ENCODE measurements at regions not wholly inside any gene's neighbourhood (a gene's known extent, or its start where the extent isn't known, plus 50 kb on each side); places are given as distances from the start of the nearest gene placed in this dataset.

DNA sequence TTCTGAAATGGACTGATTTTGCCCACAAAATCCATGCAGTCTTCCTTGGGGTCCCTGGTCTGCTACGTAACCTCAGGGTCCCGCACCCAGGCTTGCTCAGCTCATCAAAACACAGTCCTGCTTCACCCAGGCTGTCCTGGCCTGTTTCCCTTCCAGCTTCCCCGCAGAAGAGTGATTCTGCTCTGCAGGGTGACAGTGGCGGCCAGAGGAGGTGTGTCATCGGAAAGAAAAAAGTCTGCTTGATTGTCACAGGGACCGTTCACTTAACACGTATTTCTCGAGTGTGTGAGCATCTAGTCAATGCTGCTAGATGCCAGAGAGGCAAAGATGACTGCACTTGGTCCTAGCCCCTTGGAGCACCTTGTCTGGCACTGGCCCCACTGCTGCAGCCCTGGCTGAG, 50.1 kb upstream of the ABHD2 start:
- TF ChIP-seq, protein P1, sequence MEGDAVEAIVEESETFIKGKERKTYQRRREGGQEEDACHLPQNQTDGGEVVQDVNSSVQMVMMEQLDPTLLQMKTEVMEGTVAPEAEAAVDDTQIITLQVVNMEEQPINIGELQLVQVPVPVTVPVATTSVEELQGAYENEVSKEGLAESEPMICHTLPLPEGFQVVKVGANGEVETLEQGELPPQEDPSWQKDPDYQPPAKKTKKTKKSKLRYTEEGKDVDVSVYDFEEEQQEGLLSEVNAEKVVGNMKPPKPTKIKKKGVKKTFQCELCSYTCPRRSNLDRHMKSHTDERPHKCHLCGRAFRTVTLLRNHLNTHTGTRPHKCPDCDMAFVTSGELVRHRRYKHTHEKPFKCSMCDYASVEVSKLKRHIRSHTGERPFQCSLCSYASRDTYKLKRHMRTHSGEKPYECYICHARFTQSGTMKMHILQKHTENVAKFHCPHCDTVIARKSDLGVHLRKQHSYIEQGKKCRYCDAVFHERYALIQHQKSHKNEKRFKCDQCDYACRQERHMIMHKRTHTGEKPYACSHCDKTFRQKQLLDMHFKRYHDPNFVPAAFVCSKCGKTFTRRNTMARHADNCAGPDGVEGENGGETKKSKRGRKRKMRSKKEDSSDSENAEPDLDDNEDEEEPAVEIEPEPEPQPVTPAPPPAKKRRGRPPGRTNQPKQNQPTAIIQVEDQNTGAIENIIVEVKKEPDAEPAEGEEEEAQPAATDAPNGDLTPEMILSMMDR (optimal IDR thresholded peaks at IDR 0.05 in 1 of 3, IDR thresholded peaks at IDR 0.05 in 1 of 3, conservative IDR thresholded peaks at IDR 0.05 in 1 of 3; ENCODE audit: extremely low read depth in 1 of 3, insufficient read depth in 2 of 3, low read length in 3 of 3), result no peak
- TF ChIP-seq EZH2 (IDR thresholded peaks at IDR 0.05; ENCODE audit: low read length), result no peak
- Histone ChIP-seq H2AFZ (ENCODE audit: control insufficient read depth, low read length) (no peak overlapping the region), H3K27ac (ENCODE audit: control insufficient read depth, insufficient read depth, low read length) (no peak overlapping the region), H3K36me3 (ENCODE audit: control insufficient read depth in 2 of 2, extremely low read depth in 1 of 2, insufficient read depth in 2 of 2, low read length in 2 of 2) (no peaks in the 10 kb centered on the region), H3K4me1 (ENCODE audit: control insufficient read depth, extremely low read depth, insufficient read depth, low read length) (no peaks in the 10 kb centered on the region), H4K20me1 (ENCODE audit: control insufficient read depth, extremely low read depth, insufficient read depth, low read length) (no peaks in the 10 kb centered on the region), H3K9me1 (ENCODE audit: control insufficient read depth, extremely low read depth, insufficient read depth, low read length) (no peaks in the 10 kb centered on the region), H3K79me2 (ENCODE audit: control insufficient read depth, insufficient read depth, low read length) (no peaks in the 10 kb centered on the region), H3K4me2 (ENCODE audit: control insufficient read depth, extremely low read depth, insufficient read depth, low read depth, low read length) (no peak overlapping the region), H3K9ac (ENCODE audit: control insufficient read depth, extremely low read depth, insufficient read depth, low read length) (no peak overlapping the region), H3K9me3 (ENCODE audit: control insufficient read depth, low read depth, low read length) (no peaks in the 10 kb centered on the region), H3K4me3 (ENCODE audit: control insufficient read depth in 2 of 3, extremely low read depth in 1 of 3, insufficient read depth in 2 of 3, low read depth in 1 of 3, low read length in 3 of 3) (no peak overlapping the region), H3K27me3 (ENCODE audit: control insufficient read depth, extremely low read depth, insufficient read depth, low read length) (peaks cover 14% of the 10 kb centered on the region)
- dilution Hi-C loops (cut with MboI; ENCODE audit: extremely low pct_ligation_motif_present, low sequenced_read_pairs), result no loop called here
- no peak for DNase-seq (ENCODE audit: low read depth, low spot score)
- FAIRE-seq, result no peak

Measured in keratinocyte (primary cell).